PC-3 (cell line): ENCODE measurements at regions not wholly inside any gene's neighbourhood (a gene's known extent, or its start where the extent isn't known, plus 50 kb on each side); places are given as distances from the start of the nearest gene placed in this dataset.
A peak's percentile ranks its signal among the peaks of the same experiment; 100 is the strongest.

Source experiments
- ATAC-seq: fragments of 200-7000 bp; cut with Tn5 transposase; 2 replicates; pipeline ENCODE4 v1.9.1; 2020; ENCODE audit warnings: mild to moderate bottlenecking, moderate library complexity
- BruUV-seq: library from RNA; stranded (reverse); fragments of 400-500 nt; replicated peaks from 2 replicates; lab custom pipeline; 2021; lab: Mats Ljungman, UMichigan
- CTCF ChIA-PET: fragments of 300-600 bp; sonication (Branson Sonifier 250); formaldehyde crosslinking; loops from one replicate; lab custom pipeline; 2022; ENCODE audit warnings: antibody characterized with exemption; lab: Charles Lee
- POLR2A ChIA-PET: fragments of 300-600 bp; sonication (Branson Sonifier 250); formaldehyde crosslinking; loops from one replicate; lab custom pipeline; 2022; ENCODE audit warnings: antibody characterized with exemption; ENCODE audit not compliant: unreplicated experiment; lab: Charles Lee
- DNase-seq: peaks from one replicate; pipeline ENCODE4 v3.0.0-alpha.2; 2015
- H2AFZ ChIP-seq: fragments of 300-600 bp; sonication (generic); 2 replicates; pipeline ENCODE4 v1.6.0; 2016; ENCODE audit warnings: antibody characterized with exemption, low read length
- H3F3A ChIP-seq: fragments of 300-600 bp; sonication (generic); one replicate; pipeline ENCODE4 v1.6.0; 2017; ENCODE audit warnings: antibody characterized with exemption, low read length, control low read depth, mild to moderate bottlenecking; ENCODE audit not compliant: unreplicated experiment
- H3K27ac ChIP-seq: fragments of 300-600 bp; sonication (generic); 2 replicates; pipeline ENCODE4 v1.5.1; 2016; ENCODE audit warnings: mild to moderate bottlenecking, low read length
- H3K27me3 ChIP-seq: fragments of 300-600 bp; sonication (generic); 2 replicates; pipeline ENCODE4 v1.6.1; 2016; ENCODE audit warnings: low read length, mixed read lengths
- H3K36me3 ChIP-seq: fragments of 300-600 bp; sonication (generic); 2 replicates; pipeline ENCODE4 v1.6.1; 2016; ENCODE audit warnings: low read depth, mixed run types, low read length, mixed read lengths
- H3K4me1 ChIP-seq: fragments of 300-600 bp; sonication (generic); 2 replicates; pipeline ENCODE4 v1.5.1; 2016; ENCODE audit warnings: low read length; ENCODE audit not compliant: insufficient read depth
- H3K4me2 ChIP-seq: fragments of 300-600 bp; sonication (generic); 2 replicates; pipeline ENCODE4 v1.6.0; 2016; ENCODE audit warnings: low read length
- H3K4me3 ChIP-seq: fragments of 300-600 bp; sonication (generic); 2 replicates; pipeline ENCODE4 v1.5.1; 2016; ENCODE audit warnings: mild to moderate bottlenecking, low read length, mixed read lengths
- H3K79me2 ChIP-seq: fragments of 300-600 bp; sonication (generic); 2 replicates; pipeline ENCODE4 v1.6.1; 2017; ENCODE audit warnings: low read length, mixed read lengths
- H3K9ac ChIP-seq: fragments of 300-600 bp; sonication (generic); 2 replicates; pipeline ENCODE4 v1.6.0; 2016; ENCODE audit warnings: mild to moderate bottlenecking, low read length
- H3K9me2 ChIP-seq: fragments of 300-600 bp; sonication (generic); replicated peaks from 2 replicates; pipeline ENCODE4 v1.6.1; 2016; ENCODE audit warnings: mixed run types, low read length, mixed read lengths
- H3K9me3 ChIP-seq: fragments of 300-600 bp; sonication (generic); 2 replicates; pipeline ENCODE4 v1.6.1; 2016; ENCODE audit warnings: low read length, mixed read lengths
- H4K20me1 ChIP-seq: fragments of 300-600 bp; sonication (generic); 2 replicates; pipeline ENCODE4 v1.6.1; 2016; ENCODE audit warnings: low read length, mixed read lengths
- EZH2 ChIP-seq: fragments of 300-600 bp; sonication (generic); IDR thresholded peaks from one replicate; pipeline ENCODE4 v1.6.1; 2017; ENCODE audit warnings: antibody characterized with exemption, mild to moderate bottlenecking, low read length; ENCODE audit not compliant: unreplicated experiment
- EZH2phosphoT487 ChIP-seq: fragments of 300-600 bp; sonication (generic); IDR thresholded peaks from 2 replicates; pipeline ENCODE4 v1.6.1; 2018; ENCODE audit warnings: mild to moderate bottlenecking, antibody characterized with exemption, low read length, borderline replicate concordance
- intact Hi-C: fragments of 100-400 bp; cut with micrococcal nuclease; formaldehyde crosslinking; loops from 2 replicates; pipeline ENCODE4 v1.9.0; 2023
- TF ChIP-seq, protein P1 (sequence below): fragments of 300-600 bp; sonication (generic); conservative IDR thresholded peaks from 2 replicates; pipeline ENCODE4 v1.5.1; 2017; ENCODE audit warnings: antibody characterized with exemption, low read depth, mild to moderate bottlenecking, low read length

DNA sequence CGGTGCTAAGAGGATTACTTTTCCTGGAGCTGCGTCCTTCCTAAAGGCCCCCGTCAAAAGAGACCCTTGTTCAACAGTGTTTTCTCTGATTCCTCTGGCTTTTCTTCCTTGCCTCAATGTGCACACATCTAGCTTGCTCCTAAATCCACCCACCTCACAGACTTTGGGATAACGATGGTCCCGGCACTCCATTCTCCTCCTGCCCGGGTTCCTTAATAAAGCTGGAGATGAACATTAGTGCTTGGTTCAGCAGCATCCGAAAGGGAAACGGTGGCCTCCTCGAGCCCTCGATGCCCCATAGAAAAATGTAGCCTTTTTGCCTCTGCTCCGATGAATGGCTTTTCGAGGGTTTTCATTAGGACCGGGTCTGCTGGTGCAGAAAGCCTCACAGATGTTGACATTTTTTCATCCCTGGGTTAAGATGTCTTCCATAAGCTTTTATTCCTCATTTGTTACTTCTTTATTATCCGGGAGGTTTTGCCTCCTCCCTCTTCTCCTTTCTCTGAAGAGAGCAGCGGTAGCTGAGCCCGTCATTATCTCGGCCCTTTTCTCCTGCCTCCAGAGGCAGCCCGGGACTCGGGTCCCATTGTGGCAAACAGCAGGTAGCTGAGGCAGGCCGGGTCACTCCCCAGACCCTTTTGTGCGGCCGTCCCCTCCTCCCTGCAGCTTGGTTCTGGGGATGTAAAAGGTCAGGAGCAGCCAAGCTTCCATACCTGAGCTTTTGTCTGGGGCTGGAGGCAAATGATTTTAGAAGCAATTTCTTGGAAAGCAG lies 64.6 kb downstream of the CPN2 start:
- Histone ChIP-seq H3K4me3 (no peak overlapping the region), H3K4me2 (no peak overlapping the region), H3K4me1 (peaks cover 6% of the 10 kb centered on the region; the same call in 1 of the 2 replicates), H2AFZ (no peak overlapping the region), H3K9me2 (no peaks in the 10 kb centered on the region), H3K79me2 (no peaks in the 10 kb centered on the region), H3K9ac (no peak overlapping the region), H3K36me3 (peaks cover 4% of the 10 kb centered on the region; the same call in 1 of the 2 replicates), H3K27ac (no peak overlapping the region), H3F3A (no peaks in the 10 kb centered on the region), H3K9me3 (peaks cover 6% of the 10 kb centered on the region), H3K27me3 (no peaks in the 10 kb centered on the region), H4K20me1 (no peaks in the 10 kb centered on the region)
- BruUV-seq, result no TSS peak
- TF ChIP-seq EZH2, result no peak
- TF ChIP-seq, protein P1, sequence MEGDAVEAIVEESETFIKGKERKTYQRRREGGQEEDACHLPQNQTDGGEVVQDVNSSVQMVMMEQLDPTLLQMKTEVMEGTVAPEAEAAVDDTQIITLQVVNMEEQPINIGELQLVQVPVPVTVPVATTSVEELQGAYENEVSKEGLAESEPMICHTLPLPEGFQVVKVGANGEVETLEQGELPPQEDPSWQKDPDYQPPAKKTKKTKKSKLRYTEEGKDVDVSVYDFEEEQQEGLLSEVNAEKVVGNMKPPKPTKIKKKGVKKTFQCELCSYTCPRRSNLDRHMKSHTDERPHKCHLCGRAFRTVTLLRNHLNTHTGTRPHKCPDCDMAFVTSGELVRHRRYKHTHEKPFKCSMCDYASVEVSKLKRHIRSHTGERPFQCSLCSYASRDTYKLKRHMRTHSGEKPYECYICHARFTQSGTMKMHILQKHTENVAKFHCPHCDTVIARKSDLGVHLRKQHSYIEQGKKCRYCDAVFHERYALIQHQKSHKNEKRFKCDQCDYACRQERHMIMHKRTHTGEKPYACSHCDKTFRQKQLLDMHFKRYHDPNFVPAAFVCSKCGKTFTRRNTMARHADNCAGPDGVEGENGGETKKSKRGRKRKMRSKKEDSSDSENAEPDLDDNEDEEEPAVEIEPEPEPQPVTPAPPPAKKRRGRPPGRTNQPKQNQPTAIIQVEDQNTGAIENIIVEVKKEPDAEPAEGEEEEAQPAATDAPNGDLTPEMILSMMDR, result no peak
- TF ChIP-seq EZH2phosphoT487, result no peak
- no peak for DNase-seq
- ATAC-seq, result no peak
- intact Hi-C loops, result no loop called here
- ChIA-PET CTCF (no interaction called here), POLR2A (no interaction called here)

DNA sequence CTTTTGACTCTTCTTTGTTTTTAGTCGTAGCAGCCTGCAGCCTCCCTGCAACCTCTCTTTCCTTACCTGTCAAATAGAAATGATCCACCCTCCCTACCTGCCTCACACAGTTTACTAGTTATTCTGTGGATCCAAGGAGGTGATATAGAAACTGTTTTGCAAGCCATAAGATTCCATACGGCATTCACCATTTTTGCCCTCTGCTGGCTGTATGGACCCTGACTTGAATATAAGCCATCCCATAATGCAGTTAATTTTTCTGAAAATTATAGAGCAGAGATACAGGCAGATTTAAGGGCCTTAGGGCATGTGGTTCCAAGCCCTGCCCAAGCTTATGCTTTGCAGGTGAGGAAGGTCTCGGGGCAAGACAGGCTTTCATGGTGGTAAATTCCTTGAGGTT lies 63.8 kb downstream of the CPN2 start:
- Histone ChIP-seq H3K9ac (no peak overlapping the region), H3K9me2 (no peaks in the 10 kb centered on the region), H3F3A (no peaks in the 10 kb centered on the region), H3K27me3 (no peaks in the 10 kb centered on the region), H3K9me3 (peaks cover 6% of the 10 kb centered on the region), H3K36me3 (peaks cover 4% of the 10 kb centered on the region; the same call in 1 of the 2 replicates), H3K4me2 (no peak overlapping the region), H3K4me1 (peaks cover 6% of the 10 kb centered on the region; the same call in 1 of the 2 replicates), H2AFZ (no peak overlapping the region), H3K79me2 (no peaks in the 10 kb centered on the region), H3K4me3 (no peak overlapping the region), H4K20me1 (no peaks in the 10 kb centered on the region), H3K27ac (no peak overlapping the region)
- no TSS peak for BruUV-seq
- ChIA-PET CTCF (no interaction called here), POLR2A (no interaction called here)
- intact Hi-C loops, result no loop called here
- ATAC-seq, result peak; percentile 22; the same call in 1 of the 2 replicates
- no peak for TF ChIP-seq EZH2phosphoT487
- TF ChIP-seq, protein P1, result peak; percentile 24; the same call in 1 of the 2 replicates
- DNase-seq, result no peak

DNA sequence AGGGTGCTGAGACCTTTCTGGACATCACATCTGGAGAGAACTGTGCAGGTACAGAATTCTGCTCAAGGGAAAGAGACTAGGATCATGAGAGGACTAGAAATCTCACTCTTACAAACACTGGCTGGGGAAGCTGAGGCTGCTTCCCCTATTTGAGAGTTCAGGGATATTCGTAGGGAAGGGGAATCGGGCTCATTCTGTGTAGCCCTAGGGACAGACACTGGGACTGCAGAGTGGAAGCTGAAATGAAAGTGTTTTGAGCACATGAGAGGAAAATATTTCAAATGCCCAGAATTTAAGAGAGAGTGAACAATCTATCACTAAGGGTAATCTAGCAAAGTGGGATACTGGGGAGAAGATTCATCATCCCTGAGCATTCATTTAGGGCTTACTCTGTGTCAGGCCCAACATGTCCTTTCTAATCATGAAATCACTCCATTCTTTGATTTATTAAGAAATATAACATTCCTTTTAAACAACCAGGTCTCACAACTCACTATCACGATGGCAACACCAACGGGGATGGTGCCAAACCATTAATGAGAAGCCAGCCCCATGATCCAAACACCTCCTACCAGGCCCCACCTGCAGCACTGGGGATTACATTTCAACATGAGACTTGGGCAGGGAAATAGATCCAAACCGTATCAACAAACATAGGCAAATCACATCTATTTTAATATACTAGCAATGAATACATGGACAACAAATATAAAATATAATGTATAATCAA lies 63.0 kb downstream of the CPN2 start:
- no peak for ATAC-seq
- CTCF ChIA-PET, result no interaction called here
- DNase-seq, result no peak

More for the DNA sequence above, 63.0 kb downstream of the CPN2 start:
- Histone ChIP-seq H3K79me2 (no peaks in the 10 kb centered on the region), H4K20me1 (no peaks in the 10 kb centered on the region), H3F3A (no peaks in the 10 kb centered on the region), H3K4me2 (no peak overlapping the region), H3K4me3 (no peak overlapping the region), H3K36me3 (peaks cover 4% of the 10 kb centered on the region; the same call in 1 of the 2 replicates), H3K27me3 (no peaks in the 10 kb centered on the region), H3K9ac (no peak overlapping the region), H3K9me2 (no peaks in the 10 kb centered on the region), H2AFZ (no peak overlapping the region), H3K4me1 (peaks cover 6% of the 10 kb centered on the region; the same call in 1 of the 2 replicates), H3K27ac (no peak overlapping the region), H3K9me3 (peaks cover 6% of the 10 kb centered on the region)
- intact Hi-C loops, result no loop called here
- POLR2A ChIA-PET, result no interaction called here
- TF ChIP-seq, protein P1, result no peak
- TF ChIP-seq EZH2phosphoT487, result no peak
- no peak for TF ChIP-seq EZH2
- no TSS peak for BruUV-seq
